ENCODE measurements at regions not wholly inside any gene's neighbourhood (a gene's known extent, or its start where the extent isn't known, plus 50 kb on each side); places are given as distances from the start of the nearest gene placed in this dataset.
"Not testable (repeated sequence)": the region's sequence is repeated elsewhere in the genome, so short reads cannot be mapped to it uniquely, and the experiment has no call there.

DNA sequence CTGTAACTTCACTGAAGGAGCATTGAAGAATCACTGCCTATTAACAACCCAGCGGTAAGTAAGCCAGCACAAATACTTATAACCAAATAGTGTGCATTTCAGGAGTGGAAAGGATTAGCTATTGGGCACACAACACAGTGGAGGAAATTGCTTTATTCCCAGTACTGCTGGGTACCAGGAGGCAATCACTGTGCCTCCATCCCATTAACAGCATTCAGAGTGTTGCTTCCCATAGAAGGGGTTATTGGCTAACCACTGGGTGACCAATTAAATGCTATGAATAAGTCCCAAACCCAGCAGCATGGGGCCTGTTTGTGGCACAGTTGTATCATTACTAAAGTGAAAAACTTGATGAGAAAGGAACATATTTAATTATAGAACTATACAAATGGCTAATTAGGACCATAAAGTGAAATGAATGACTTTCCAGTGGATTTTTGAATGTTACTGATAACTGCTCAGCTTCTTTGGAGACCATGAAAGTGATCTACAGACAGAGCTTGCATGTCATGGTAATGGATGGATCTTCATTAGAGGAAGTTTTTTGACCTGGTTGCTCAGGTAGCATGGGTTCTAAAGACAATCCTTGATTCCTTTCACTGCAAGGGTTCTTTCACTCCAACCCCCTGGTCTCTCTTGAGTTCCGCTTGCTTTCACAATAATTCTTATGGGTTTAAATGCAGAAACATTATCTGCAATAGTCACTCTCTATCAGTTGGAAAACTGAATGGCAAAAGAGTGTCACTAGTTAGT lies 413.3 kb upstream of the RORB start:
- CTCF ChIA-PET, result no interaction called here
- TF ChIP-seq POLR2AphosphoS5 (IDR thresholded peaks at IDR 0.05; ENCODE audit: insufficient read depth, low read depth, low read length) (no peak), CTCF (IDR thresholded peaks at IDR 0.05; ENCODE audit: extremely low read depth in 1 of 2, insufficient read depth in 1 of 2, low read depth in 1 of 2, low read length in 2 of 2) (no peak), EZH2 (IDR thresholded peaks at IDR 0.05; ENCODE audit: borderline replicate concordance, low read depth, low read length, severe bottlenecking) (no peak), MYC (IDR thresholded peaks at IDR 0.05; ENCODE audit: low read depth, low read length) (no peak), POLR2A (IDR thresholded peaks at IDR 0.05; ENCODE audit: low read depth, low read length) (no peak)
- no peak for DNase-seq (ENCODE audit: low read depth, low spot score)

DNA sequence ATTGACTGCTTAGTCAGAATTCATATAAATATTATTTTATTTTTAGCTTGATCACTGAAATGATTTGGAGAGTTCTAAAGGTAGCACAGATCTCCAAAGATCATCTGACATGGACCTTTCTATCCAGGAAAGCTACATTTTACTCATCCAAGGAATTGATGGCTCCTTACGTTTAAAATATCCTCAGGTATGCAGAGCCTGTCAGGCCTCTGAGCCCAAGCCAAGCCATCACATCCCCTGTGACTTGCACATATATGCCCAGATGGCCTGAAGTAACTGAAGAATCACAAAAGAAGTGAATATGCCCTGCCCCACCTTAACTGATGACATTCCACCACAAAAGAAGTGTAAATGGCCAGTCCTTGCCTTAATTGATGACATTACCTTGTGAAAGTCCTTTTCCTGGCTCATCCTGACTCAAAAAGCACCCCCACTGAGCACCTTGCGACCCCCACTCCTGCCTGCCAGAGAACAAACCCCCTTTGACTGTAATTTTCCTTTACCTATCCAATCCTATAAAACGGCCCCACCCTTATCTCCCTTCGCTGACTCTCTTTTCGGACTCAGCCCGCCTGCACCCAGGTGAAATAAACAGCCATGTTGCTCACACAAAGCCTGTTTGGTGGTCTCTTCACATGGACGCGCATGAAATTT lies 411.6 kb upstream of the RORB start:
- CTCF ChIA-PET, FAIRE-seq: not testable (repeated sequence)

More for the DNA sequence above, 413.3 kb upstream of the RORB start:
- Histone ChIP-seq H2AFZ (ENCODE audit: low read depth, low read length) (no peak overlapping the region), H3K36me3 (ENCODE audit: control insufficient read depth in 2 of 2, extremely low read depth in 1 of 2, insufficient read depth in 2 of 2, low read length in 2 of 2) (no peaks in the 10 kb centered on the region), H3K27me3 (ENCODE audit: control insufficient read depth in 2 of 2, insufficient read depth in 2 of 2, low read length in 2 of 2) (no peaks in the 10 kb centered on the region), H3K4me1 (ENCODE audit: control insufficient read depth, extremely low read depth, insufficient read depth, low read length) (no peaks in the 10 kb centered on the region), H3K9me1 (replicated peaks; ENCODE audit: control insufficient read depth, extremely low read depth, insufficient read depth, low read length) (no peaks in the 10 kb centered on the region), H3K4me2 (ENCODE audit: insufficient read depth, low read length) (no peak overlapping the region), H3K79me2 (ENCODE audit: control insufficient read depth, insufficient read depth, low read length) (no peaks in the 10 kb centered on the region), H3K4me3 (replicated peaks in 1 of 3; ENCODE audit: insufficient read depth in 1 of 3, low read depth in 1 of 3, low read length in 3 of 3) (no peak overlapping the region), H3K9ac (replicated peaks; ENCODE audit: extremely low read depth, insufficient read depth, low read length) (no peak overlapping the region), H3K27ac (ENCODE audit: insufficient read depth, low read depth, low read length) (no peak overlapping the region), H3K9me3 (replicated peaks; ENCODE audit: control insufficient read depth, insufficient read depth, low read length) (no peaks in the 10 kb centered on the region), H4K20me1 (replicated peaks; ENCODE audit: control insufficient read depth, extremely low read depth, insufficient read depth, low read length) (no peaks in the 10 kb centered on the region)
- intact Hi-C loops (cut with micrococcal nuclease) (no loop called here), dilution Hi-C loops (cut with MboI; ENCODE audit: extremely low pct_ligation_motif_present, low sequenced_read_pairs) (no loop called here)
- FAIRE-seq, result no peak
- BruUV-seq (replicated peaks), result no TSS peak
- POLR2A ChIA-PET, result no interaction called here

GRCh38 chr9:74090921-74091320 lies 406.2 kb upstream of the RORB start:
- H3K4me2 ChIP-seq (ENCODE audit: insufficient read depth, low read length); intact Hi-C loops (cut with micrococcal nuclease); H3K36me3 ChIP-seq (ENCODE audit: control insufficient read depth in 2 of 2, extremely low read depth in 1 of 2, insufficient read depth in 2 of 2, low read length in 2 of 2); H2AFZ ChIP-seq (ENCODE audit: low read depth, low read length); H3K4me1 ChIP-seq (ENCODE audit: control insufficient read depth, extremely low read depth, insufficient read depth, low read length); H3K9me1 ChIP-seq (replicated peaks; ENCODE audit: control insufficient read depth, extremely low read depth, insufficient read depth, low read length); H3K27me3 ChIP-seq (ENCODE audit: control insufficient read depth in 2 of 2, insufficient read depth in 2 of 2, low read length in 2 of 2); H3K4me3 ChIP-seq (replicated peaks in 1 of 3; ENCODE audit: insufficient read depth in 1 of 3, low read depth in 1 of 3, low read length in 3 of 3); dilution Hi-C loops (cut with MboI; ENCODE audit: extremely low pct_ligation_motif_present, low sequenced_read_pairs); H3K9me3 ChIP-seq (replicated peaks; ENCODE audit: control insufficient read depth, insufficient read depth, low read length); H3K79me2 ChIP-seq (ENCODE audit: control insufficient read depth, insufficient read depth, low read length); FAIRE-seq; CTCF ChIA-PET; H4K20me1 ChIP-seq (replicated peaks; ENCODE audit: control insufficient read depth, extremely low read depth, insufficient read depth, low read length); POLR2A ChIA-PET; H3K9ac ChIP-seq (replicated peaks; ENCODE audit: extremely low read depth, insufficient read depth, low read length); DNase-seq (ENCODE audit: low read depth, low spot score); BruUV-seq (replicated peaks); H3K27ac ChIP-seq (ENCODE audit: insufficient read depth, low read depth, low read length): not testable (repeated sequence)

More for the DNA sequence above, 411.6 kb upstream of the RORB start:
- H4K20me1 ChIP-seq (replicated peaks; ENCODE audit: control insufficient read depth, extremely low read depth, insufficient read depth, low read length); H3K9me3 ChIP-seq (replicated peaks; ENCODE audit: control insufficient read depth, insufficient read depth, low read length); H3K9me1 ChIP-seq (replicated peaks; ENCODE audit: control insufficient read depth, extremely low read depth, insufficient read depth, low read length); H3K4me1 ChIP-seq (ENCODE audit: control insufficient read depth, extremely low read depth, insufficient read depth, low read length); H3K36me3 ChIP-seq (ENCODE audit: control insufficient read depth in 2 of 2, extremely low read depth in 1 of 2, insufficient read depth in 2 of 2, low read length in 2 of 2); H2AFZ ChIP-seq (ENCODE audit: low read depth, low read length); H3K9ac ChIP-seq (replicated peaks; ENCODE audit: extremely low read depth, insufficient read depth, low read length); H3K27ac ChIP-seq (ENCODE audit: insufficient read depth, low read depth, low read length); H3K4me2 ChIP-seq (ENCODE audit: insufficient read depth, low read length); H3K27me3 ChIP-seq (ENCODE audit: control insufficient read depth in 2 of 2, insufficient read depth in 2 of 2, low read length in 2 of 2); H3K4me3 ChIP-seq (replicated peaks in 1 of 3; ENCODE audit: insufficient read depth in 1 of 3, low read depth in 1 of 3, low read length in 3 of 3); BruUV-seq (replicated peaks); H3K79me2 ChIP-seq (ENCODE audit: control insufficient read depth, insufficient read depth, low read length); DNase-seq (ENCODE audit: low read depth, low spot score); dilution Hi-C loops (cut with MboI; ENCODE audit: extremely low pct_ligation_motif_present, low sequenced_read_pairs); POLR2A ChIA-PET; intact Hi-C loops (cut with micrococcal nuclease): not testable (repeated sequence)

Measured in endothelial cell of umbilical vein (primary cell).